Retina (tissue), 1 donor: ENCODE measurements at regions not wholly inside any gene's neighbourhood (a gene's known extent, or its start where the extent isn't known, plus 50 kb on each side); places are given as distances from the start of the nearest gene placed in this dataset.
"Not testable (repeated sequence)": the region's sequence is repeated elsewhere in the genome, so short reads cannot be mapped to it uniquely, and the experiment has no call there.

Experiments
- DNase-seq: peaks from one replicate; pipeline ENCODE4 v3.0.0-alpha.2; 2016

DNA sequence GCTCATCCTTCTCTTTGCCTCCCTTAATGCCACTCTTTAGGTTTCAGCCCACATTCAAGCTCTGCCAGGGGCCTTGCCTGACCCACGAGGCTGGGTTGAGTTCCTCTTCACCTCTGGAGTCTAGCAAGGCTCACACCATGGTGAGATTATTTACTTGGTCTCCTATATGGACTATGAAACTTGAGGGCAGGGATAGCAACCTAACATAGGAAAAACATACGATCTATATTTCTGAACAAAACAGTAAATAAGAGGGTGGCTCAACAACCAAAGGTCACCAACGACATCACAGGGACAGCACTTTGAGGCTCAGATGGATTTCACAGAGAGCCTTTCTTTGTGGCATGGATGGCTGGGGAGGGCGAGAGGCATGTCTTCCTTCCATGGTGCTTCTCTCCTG is 197.0 kb downstream of the MAF start:
- DNase-seq = no peak

DNA sequence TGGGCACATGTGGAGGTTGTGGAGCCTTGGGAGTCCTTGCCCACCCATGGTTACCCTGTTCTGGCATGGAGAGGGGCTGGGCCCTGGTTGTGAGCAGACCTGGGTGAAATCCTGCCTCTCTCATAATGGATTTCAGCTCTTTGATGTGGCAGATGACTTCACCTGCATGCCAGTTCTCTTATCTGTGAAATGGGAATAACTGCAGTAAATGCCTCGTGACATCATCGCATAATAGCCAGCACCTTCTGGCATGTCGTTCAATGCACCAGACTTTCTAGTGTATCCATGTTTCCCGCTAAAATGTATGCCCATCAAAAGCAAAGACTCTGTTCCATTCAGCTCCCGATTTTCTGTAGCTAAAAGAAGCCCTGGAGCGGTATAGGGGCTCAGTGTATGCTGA is 197.6 kb downstream of the MAF start:
- no peak for DNase-seq

DNA sequence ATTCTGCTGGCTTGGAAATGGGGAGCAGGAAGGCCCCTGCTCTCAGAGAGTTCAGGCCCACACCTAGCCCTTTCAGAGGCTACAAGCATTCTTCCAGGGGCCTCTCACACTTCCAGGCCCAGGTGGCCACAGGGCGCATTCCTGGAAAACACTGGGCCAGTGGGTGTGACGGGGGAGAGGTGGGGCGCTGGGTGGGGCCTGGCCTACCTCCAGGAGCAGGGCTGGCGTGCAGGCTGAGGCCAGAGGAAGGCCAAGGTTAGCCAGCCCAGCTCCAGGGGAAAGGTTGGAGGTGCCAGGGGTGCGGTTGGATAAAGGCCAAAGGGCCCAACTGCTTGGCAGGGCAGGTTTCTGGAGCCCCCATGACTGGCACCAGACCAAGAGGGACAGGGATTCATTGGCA is 198.2 kb downstream of the MAF start:
- DNase-seq = no peak

DNA sequence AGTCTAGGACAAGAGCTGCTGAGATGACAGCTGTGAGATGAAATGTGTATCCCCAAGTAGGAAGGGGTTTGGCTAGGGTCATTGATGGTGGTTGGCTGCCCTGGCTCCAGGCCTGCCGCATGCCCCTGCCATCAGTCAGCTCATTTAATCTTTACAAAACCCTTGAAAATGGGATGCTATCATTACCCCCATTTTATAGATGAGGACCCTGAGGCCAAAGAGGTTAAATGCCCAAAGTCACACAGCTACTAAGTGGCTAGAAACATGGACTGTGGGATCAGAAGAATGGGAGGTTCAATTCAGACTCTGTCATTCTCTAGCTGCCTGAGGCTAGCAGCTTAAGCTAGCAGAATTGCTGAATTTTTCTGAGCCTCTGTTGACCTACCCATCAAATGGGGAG is 198.8 kb downstream of the MAF start:
- DNase-seq = no peak

DNA sequence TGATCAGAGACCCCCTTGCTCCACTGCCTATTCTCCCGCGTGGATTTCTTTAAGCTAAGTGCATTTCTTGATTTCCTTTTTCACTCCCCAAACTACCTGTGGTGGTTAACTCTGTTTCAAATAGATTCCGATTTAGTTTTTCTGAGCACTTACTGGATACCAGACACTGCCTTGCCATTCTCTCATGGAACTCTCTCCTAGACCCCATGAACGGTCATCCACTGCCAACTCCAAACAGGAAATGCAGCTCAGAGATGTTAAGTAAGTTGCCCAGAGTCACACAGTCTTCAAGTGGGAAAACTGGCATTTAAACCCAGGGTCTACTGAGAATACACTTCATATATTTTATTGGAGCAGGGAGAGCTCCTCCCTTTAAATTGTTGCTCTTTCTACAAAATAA is 199.4 kb downstream of the MAF start:
- DNase-seq = no peak

DNA sequence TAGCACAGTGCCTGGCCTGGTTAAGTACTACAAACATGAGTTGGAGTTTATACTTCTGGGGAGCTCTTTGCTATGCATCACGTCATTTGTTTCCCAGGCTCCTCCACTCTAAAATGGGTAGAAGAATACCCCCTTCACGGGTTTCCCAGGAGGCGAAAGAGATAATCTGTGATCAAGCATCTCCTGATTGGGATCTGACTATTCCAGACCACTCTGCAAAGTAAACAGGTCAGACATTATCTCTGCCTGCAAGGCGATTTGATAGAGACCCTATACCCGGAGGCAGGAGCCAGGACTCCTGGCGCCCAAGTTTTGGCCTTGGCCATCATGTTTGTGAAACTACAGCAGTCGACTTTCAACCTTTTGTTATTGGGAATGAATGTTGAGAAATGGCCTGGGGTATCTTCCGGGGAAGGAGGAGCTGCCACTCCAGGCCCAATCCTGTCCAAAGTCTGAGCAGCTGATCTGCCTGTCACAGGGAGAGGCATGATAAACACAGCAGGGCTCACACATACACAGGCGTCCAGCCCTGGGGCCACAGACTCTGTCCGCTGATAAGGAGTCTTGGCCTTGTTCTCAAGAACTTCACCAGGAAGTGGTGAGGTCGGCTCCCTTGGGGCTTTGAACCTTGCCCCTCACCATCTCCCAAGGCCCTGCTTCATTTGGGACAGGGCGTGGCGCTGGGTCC is 199.9 kb downstream of the MAF start:
- no peak for DNase-seq

DNA sequence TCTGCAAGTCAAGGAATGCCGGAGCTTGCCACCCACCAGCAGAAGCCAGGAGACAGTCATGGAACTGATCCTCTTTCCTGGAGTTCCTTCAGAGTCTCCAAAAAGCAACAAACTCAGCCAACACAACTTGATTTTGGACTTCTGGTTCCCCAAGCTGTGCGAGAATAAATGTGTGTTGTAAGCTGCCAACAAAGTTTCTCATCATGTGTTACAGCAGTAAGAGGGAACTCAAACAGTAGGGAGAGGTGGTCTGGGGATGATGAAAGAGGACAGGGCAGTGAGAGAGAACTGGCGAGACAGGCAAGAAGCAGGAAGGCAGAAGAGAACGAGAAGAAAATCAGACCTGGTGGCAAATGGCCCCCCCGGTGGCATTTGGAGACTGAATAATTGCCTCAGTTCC is 204.9 kb downstream of the MAF start:
- no peak for DNase-seq

DNA sequence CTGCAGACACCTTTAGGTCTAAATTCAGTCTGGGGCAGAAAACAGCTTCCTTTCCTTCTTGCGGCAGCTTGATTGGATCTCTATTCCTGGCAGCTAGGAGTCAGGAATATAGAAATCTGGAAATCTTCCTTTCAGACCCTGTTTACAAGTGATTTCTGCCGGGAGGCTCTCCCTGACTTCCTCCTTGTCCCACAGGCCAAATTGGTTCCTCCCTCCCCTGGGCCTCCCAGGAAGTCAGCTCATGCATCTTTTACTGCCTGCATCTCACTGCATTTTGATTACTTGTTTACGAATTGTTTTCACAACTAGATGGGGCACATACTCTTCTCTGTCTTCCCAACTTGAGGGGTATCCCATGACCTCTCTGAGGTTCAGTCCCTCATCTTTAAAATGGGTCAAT is 206.3 kb downstream of the MAF start:
- DNase-seq = no peak

DNA sequence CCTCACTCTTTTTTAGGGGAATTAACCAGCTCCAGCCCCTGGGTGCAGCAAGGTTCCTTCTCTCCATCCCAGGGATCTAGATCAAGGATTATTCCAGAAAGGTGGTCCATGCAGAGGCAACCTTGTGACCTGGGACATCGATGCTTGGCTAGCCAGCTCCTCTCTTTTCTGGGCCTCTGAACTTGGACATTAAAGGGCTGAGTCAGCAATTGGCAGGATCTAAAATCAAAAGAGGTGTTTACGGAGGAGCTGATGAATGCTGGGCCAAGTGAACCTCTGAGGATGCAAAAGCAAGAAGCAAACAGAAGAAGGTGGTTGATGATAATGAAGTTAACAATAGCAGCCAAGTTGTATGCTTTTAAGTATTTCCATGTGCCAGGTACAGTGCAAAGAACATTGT is 207.0 kb downstream of the MAF start:
- DNase-seq = no peak

DNA sequence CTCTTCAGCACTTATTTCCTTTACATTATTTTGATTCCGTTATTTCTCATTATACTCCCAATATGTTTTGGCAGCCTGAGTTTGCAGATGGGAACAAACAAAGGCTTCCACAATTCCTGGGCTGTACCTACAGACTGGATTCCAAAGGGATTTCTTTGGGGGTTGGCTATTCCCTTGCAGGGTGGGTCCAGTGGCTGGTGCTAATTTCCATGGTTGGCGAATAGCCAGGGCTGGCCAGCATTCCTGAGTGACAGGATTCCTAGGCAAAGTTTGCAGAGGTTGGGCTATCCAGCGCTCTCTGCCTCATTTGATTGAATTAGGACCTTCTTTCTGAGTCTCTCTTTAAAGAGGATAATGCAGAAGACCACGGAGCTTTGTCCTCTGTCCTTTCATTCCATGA is 207.4 kb downstream of the MAF start:
- peak; percentile 10 for DNase-seq

DNA sequence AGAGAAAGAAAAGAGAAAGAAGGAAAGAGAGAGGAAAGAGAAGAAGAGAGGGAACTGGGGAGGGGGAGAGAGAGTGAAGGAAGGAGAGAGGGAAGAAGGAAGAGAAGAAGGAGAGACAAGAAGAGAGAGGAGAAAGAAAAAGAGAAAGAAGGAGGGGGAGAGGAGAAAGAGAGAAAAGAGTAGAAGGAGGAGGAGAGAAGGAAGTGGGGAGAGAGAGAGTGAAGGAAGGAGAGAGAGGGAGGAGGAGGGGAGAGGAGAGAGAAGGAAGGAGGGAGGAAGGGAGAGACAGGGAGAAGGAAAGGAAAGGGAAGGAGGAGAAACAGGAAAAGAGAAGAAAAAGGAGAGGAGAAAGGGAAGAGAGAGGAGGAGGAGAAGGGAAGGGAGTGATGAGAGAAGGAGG is 208.5 kb downstream of the MAF start:
- no peak for DNase-seq

DNA sequence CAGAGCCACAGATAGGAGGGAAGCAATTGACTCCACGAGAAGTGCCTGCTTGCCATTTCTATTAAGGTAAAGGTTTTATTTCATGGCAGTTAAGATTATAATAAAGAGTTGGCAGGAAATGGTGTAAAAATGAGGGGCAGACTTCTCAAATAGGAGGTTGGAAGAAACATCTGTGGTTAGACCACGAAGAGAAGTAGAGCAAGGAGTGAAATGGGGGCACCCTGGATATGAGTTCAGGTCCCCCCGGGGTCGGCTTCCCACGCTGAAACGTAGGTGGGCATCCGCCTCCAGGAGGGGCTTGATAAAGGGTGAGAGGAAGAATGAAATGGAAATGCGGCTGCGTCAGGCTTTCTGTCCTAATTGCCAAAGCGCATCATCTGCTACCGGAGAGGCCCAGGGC is 209.1 kb downstream of the MAF start:
- no peak for DNase-seq

DNA sequence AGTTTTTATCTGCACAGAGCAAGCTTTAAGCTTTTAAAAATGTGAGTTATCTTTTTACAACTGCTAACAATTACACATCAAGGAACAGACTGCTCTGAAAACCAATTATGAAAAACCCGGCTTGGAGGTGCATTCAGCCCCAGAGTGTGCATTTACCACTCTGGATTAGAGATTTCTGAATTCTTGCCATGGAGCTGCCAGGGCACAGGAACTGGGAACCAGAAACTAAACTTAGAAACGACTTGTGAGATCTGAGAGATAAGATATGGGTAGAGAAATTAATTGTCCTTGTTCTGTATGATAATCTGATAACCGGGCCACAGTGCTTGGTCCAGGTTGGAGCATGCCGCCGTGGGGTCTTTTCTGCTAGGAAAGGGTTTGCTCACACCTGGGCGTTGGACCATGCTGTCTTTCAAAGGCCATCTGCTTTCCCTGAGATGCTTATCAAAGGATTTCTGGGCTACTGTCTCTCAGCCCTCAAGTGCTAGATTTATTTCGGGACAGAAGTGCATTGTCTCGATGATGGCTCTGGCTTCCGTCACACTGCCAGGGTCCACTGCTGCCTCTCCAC is 210.0 kb downstream of the MAF start:
- no peak for DNase-seq

DNA sequence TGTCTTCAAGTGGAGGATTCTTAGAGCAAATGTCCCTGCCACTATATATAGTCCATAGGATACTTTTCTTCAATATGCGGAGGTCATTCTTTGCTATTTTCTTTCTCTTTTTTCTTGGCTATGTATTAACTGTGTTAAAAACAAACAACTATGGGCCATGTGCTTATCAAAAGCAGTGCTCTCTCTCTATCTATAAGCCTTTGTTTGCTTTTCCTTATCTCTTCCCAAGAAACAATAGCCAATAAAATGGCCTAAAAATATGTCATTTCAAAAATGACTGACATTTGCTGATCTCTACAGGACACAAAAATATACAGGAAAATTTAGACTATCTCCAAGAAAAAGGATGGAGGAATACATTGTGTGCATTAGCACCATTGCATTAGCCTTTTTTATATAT is 212.1 kb downstream of the MAF start:
- no peak for DNase-seq

DNA sequence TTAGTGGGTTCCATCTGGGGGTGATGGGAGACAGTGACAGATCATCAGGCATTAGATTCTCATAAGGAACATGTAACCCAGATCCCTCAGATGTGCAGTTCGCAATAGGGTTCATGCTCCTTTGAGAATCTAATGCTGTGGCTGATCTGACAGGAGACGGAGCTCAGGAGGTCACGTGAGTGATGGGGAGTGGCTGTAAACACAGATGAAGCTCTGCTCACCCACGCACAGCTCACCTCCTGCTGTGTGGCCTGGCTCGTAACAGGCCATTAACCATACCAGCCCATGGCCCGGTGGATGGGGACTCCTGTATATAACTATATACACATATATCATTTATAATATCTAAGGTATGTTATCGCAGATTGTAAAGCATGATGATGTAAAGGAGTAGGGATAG is 214.2 kb downstream of the MAF start:
- no peak for DNase-seq

DNA sequence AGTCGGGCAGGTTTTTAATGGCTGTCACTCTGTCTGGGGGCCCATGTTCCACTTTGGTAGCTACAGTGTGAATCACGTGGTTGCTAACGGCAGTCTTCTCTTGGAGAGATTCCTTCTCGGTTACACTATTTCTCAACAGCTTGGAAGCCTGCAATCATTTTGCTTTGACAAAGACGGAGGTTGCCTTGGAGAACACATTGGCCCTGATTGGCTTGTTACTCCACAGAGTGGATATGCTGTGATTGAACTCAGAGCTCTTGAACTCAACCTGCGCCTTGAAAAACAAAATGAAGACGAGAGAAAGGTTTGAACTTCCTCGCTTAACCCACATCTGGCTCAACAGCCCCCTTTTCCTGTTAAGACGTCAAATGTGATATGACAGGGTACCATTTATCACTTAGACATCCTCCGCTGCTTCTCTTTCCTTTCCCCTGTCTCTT is 218.9 kb downstream of the MAF start:
- DNase-seq = peak; percentile 27

DNA sequence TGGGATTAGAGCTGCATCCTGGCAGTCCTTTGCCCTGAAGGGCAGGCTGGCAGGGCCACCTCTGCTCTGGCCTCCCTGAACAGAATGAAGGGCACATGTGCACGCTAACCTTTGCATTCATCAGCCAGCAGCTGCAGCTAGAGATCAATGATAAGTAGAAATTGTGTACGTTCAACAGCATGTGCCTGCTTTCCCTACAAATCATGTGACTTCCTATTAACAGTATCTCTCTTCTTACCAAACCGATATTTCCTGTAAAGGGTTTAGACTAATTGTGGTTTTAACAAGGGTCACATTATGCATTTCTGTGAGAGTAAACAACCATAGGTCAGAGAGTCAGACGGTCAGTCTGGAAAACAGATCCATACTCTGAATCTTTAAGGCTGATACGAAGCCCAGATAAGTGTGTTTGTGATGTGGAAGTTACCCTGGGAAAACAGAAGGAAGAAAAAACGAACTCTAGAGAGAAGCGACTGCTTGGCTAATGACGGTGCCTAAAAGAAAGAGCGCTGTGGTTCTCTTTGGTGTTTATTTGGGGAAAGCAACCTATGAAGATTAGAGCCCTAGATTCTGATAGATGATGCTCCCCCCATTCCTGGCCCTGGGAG is 219.4 kb downstream of the MAF start:
- DNase-seq = no peak

DNA sequence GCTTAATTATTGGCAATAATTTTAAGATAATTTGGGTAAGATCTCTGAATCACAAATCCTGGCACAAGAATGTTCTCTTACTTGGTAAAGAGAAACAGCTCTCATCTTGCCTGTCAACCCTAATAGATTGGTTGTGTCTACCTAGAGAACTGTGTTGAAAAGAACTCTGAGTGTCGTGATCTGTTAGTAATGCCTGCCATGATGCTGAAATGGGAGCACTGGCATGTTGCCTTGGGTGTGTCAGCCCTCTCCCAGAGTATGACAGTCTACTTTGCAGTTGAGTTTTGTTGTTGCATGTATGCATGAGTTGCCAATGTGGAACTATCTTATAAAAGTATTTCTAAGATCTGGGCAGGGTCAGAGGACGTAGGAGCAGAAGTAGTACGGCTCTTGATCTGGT is 221.4 kb downstream of the MAF start:
- no peak for DNase-seq

DNA sequence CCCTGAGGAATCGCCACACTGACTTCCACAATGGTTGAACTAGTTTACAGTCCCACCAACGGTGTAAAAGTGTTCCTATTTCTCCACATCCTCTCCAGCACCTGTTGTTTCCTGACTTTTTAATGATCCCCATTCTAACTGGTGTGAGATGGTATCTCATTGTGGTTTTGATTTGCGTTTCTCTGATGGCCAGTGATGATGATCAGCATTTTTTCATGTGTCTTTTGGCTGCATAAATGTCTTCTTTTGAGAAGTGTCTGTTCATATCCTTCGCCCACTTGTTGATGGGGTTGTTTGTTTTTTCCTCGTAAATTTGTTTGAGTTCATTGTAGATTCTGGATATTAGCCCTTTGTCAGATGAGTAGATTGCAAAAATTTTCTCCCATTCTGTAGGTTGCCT is 223.5 kb downstream of the MAF start:
- DNase-seq = not testable (repeated sequence)

DNA sequence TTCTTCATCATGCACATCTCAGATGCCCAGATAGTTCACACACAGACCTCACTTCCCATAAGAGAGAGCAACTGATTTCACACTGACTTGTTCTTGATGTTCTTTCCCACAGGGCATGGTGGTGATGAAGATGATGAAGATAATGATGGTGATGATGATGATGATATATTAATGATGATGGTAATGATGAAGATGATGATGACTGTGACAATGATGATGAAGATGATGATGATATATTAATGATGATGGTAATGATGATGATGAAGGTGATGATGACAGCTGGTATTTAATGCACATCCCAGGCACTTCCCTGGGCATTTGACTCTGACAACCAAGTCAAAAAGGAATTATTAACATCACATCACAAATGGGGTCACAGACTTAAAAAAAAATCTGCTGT is 225.2 kb downstream of the MAF start:
- DNase-seq = no peak

DNA sequence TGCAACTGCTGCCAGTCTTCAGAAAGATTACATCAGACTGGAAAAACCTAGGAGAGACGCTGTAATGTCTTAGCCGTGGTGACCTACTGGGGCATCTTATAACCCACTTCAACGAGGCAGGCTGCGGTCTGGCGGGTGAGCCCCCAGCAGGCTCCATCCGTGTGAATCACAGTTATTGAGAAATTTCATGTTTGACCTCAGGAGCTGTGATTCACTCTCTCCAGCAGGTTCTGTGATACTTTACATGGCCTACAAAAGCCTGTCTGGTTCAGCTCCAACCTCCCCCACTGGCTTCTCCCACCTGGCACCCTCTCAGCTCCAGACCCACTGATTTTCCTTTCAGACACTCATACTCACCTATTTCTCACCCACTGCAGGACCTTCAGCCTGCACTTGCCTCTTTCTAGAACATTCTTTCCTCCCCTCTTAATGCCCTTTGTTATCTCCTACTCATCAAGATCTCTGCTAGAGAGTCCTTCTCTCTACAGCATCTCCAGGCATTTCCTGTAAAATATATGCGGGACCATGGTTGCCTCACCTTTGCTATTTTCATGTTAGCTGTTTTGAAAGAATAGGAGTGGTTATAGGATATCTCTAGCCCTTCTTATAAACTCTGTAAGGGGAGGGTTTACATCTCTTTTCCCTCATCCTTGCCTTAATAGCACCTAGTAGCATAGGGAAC is 227.9 kb downstream of the MAF start:
- peak; percentile 48 for DNase-seq

DNA sequence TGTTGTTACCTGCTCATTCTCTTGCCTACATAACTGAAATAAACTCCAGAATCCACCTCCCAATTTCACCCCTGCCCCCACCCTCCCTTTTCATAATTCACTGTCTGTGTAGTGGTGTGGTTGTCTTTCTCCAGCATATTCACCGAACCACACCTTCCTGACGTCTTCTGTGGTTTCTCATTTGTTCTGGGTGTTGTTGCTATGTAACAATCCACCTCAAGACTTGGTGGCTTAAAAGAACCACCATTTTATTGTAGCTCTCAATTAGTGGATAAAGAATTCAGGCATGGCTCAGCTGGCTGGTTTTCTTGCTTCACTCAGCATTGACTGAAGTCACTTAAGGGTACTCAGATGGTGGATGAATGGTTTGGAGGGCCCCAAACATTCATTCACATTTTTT is 229.8 kb downstream of the MAF start:
- DNase-seq = no peak

DNA sequence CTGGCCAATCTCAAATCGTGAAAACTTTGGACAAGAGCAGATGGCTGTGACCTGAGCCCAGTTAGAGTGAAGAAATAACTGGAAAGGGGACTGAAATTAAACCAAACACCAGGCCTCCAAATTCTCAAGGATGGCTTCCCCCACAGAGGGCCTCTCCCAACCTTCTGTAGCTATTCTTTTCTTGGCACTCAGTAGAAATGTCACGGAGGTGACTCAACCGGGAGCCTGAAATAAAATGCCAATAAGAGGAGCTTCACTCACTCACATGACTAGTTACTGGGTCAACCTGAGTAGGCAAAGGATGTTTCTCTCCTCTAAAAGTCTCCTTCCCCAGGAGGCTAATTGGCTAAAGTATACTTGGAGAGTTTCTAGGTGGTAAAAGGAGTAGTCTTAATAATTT is 230.7 kb downstream of the MAF start:
- DNase-seq = no peak

DNA sequence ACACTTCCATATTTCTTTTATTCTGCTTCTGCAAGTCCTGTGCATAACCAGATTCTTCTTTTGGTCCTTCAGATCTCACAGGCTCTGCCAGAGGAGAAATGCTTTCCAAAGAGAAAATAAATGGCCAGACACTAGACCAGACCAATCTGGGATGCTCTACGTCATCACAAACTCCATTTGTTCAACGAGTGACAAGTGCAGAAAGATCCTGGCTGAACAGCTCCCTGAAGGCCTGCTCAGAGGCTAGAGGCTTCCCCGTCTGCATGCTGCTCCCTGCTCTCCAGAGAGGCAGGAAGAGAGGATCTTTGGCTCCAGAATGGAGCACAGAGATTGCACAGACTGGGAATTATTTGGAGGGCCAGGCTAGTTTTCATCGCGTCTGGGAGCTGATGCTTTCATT is 232.7 kb downstream of the MAF start:
- DNase-seq = no peak
